ENCODE measurements at regions not wholly inside any gene's neighbourhood (a gene's known extent, or its start where the extent isn't known, plus 50 kb on each side); places are given as distances from the start of the nearest gene placed in this dataset.

- POLR2A ChIA-PET = no interaction called here
- no peak overlapping the region for H3K4me3 Mint-ChIP-seq
- TF ChIP-seq CTCF (IDR thresholded peaks at IDR 0.05) = no peak
Observed at GRCh38 chr4:62896721-62897120, 1512.5 kb downstream of the TECRL start.

GRCh38 chr4:62881901-62882300, 1527.3 kb downstream of the TECRL start:
- DNase-seq (no peak), ATAC-seq (ENCODE audit: poor library complexity) (no peak)
- Mint-ChIP-seq H3K36me3 (ENCODE audit: low read depth) (no peaks in the 10 kb centered on the region), H3K4me3 (no peak overlapping the region), H3K27me3 (no peaks in the 10 kb centered on the region), H3K27ac (no peak overlapping the region), H3K9me3 (peaks cover 11% of the 10 kb centered on the region), H3K4me1 (ENCODE audit: low read depth) (no peaks in the 10 kb centered on the region)
- Histone ChIP-seq H3K9me3 (ENCODE audit: control insufficient read depth in 1 of 2, insufficient read depth in 1 of 2, low read length in 2 of 2) (no peaks in the 10 kb centered on the region), H3K4me3 (ENCODE audit: low read length) (no peak overlapping the region), H3K4me1 (ENCODE audit: insufficient read depth, low read length) (no peaks in the 10 kb centered on the region), H3K27me3 (ENCODE audit: control insufficient read depth in 1 of 2, insufficient read depth in 2 of 2, low read length in 2 of 2) (no peaks in the 10 kb centered on the region), H3K27ac (ENCODE audit: low read depth in 1 of 2, low read length in 2 of 2) (no peak overlapping the region), H3K36me3 (ENCODE audit: insufficient read depth, low read length) (no peaks in the 10 kb centered on the region)
- ChIA-PET CTCF (no interaction called here), POLR2A (no interaction called here)
- intact Hi-C loops (cut with DNase I, micrococcal nuclease) = no loop called here
- TF ChIP-seq CTCF (IDR thresholded peaks at IDR 0.05) = no peak

More at GRCh38 chr4:62896721-62897120, 1512.5 kb downstream of the TECRL start:
- Mint-ChIP-seq H3K27ac (no peak overlapping the region), H3K4me1 (ENCODE audit: low read depth) (no peaks in the 10 kb centered on the region), H3K36me3 (ENCODE audit: low read depth) (no peaks in the 10 kb centered on the region), H3K27me3 (no peaks in the 10 kb centered on the region), H3K9me3 (peaks cover 12% of the 10 kb centered on the region)
- no peaks in the 10 kb centered on the region for H3K36me3 ChIP-seq (ENCODE audit: insufficient read depth, low read length)
- H3K27me3 ChIP-seq (ENCODE audit: control insufficient read depth in 1 of 2, insufficient read depth in 2 of 2, low read length in 2 of 2) = no peaks in the 10 kb centered on the region
- CTCF ChIA-PET = no interaction called here
- DNase-seq (no peak), ATAC-seq (ENCODE audit: poor library complexity) (no peak)
- peaks cover 7 to 17% of the 10 kb centered on the region in 2 experiments for H3K9me3 ChIP-seq (ENCODE audit: control insufficient read depth in 1 of 2, insufficient read depth in 1 of 2, low read length in 2 of 2)
- H3K4me3 ChIP-seq (ENCODE audit: low read length) = no peak overlapping the region
- no peak overlapping the region for H3K27ac ChIP-seq (ENCODE audit: low read depth in 1 of 2, low read length in 2 of 2)
- intact Hi-C loops (cut with DNase I, micrococcal nuclease) = no loop called here
- H3K4me1 ChIP-seq (ENCODE audit: insufficient read depth, low read length) = no peaks in the 10 kb centered on the region

GRCh38 chr4:62881210-62881609, 1528.0 kb downstream of the TECRL start:
- no peak for DNase-seq
- ChIA-PET CTCF (no interaction called here), POLR2A (no interaction called here)
- Histone ChIP-seq H3K27ac (ENCODE audit: low read depth in 1 of 2, low read length in 2 of 2) (no peak overlapping the region), H3K4me3 (ENCODE audit: low read length) (no peak overlapping the region), H3K9me3 (ENCODE audit: control insufficient read depth in 1 of 2, insufficient read depth in 1 of 2, low read length in 2 of 2) (no peaks in the 10 kb centered on the region), H3K36me3 (ENCODE audit: insufficient read depth, low read length) (no peaks in the 10 kb centered on the region), H3K27me3 (ENCODE audit: control insufficient read depth in 1 of 2, insufficient read depth in 2 of 2, low read length in 2 of 2) (no peaks in the 10 kb centered on the region), H3K4me1 (ENCODE audit: insufficient read depth, low read length) (no peaks in the 10 kb centered on the region)
- TF ChIP-seq CTCF (IDR thresholded peaks at IDR 0.05) = no peak
- intact Hi-C loops (cut with DNase I, micrococcal nuclease) = no loop called here
- Mint-ChIP-seq H3K27ac (no peak overlapping the region), H3K36me3 (ENCODE audit: low read depth) (no peaks in the 10 kb centered on the region), H3K27me3 (no peaks in the 10 kb centered on the region), H3K4me1 (ENCODE audit: low read depth) (no peaks in the 10 kb centered on the region), H3K4me3 (no peak overlapping the region), H3K9me3 (peaks cover 14% of the 10 kb centered on the region)
- ATAC-seq (ENCODE audit: poor library complexity) = no peak

Measured in CD4-positive, alpha-beta T cell (primary cell).